ENCODE measurements at regions not wholly inside any gene's neighbourhood (a gene's known extent, or its start where the extent isn't known, plus 50 kb on each side); places are given as distances from the start of the nearest gene placed in this dataset.

GRCh38 chr2:22798386-22798785 is 586.6 kb upstream of the KLHL29 start:
- TF ChIP-seq ZNF785 (tag by site-specific recombination; IDR thresholded peaks at IDR 0.05) (no peak), ZEB2 (tag by site-specific recombination; IDR thresholded peaks at IDR 0.05) (no peak), SCRT1 (tag by site-specific recombination; IDR thresholded peaks at IDR 0.05; ENCODE audit: borderline replicate concordance) (no peak), HOXA7 (CRISPR knock-in tag; IDR thresholded peaks at IDR 0.05; ENCODE audit: borderline replicate concordance) (no peak), REPIN1 (tag by site-specific recombination; IDR thresholded peaks at IDR 0.05; ENCODE audit: low read depth) (no peak), ZNF623 (tag by site-specific recombination; IDR thresholded peaks at IDR 0.05) (no peak), ZNF266 (tag by site-specific recombination; IDR thresholded peaks at IDR 0.05; ENCODE audit: low read depth) (no peak)
- TF ChIP-seq, protein P1, sequence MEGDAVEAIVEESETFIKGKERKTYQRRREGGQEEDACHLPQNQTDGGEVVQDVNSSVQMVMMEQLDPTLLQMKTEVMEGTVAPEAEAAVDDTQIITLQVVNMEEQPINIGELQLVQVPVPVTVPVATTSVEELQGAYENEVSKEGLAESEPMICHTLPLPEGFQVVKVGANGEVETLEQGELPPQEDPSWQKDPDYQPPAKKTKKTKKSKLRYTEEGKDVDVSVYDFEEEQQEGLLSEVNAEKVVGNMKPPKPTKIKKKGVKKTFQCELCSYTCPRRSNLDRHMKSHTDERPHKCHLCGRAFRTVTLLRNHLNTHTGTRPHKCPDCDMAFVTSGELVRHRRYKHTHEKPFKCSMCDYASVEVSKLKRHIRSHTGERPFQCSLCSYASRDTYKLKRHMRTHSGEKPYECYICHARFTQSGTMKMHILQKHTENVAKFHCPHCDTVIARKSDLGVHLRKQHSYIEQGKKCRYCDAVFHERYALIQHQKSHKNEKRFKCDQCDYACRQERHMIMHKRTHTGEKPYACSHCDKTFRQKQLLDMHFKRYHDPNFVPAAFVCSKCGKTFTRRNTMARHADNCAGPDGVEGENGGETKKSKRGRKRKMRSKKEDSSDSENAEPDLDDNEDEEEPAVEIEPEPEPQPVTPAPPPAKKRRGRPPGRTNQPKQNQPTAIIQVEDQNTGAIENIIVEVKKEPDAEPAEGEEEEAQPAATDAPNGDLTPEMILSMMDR (tag by site-specific recombination; IDR thresholded peaks at IDR 0.05), result no peak

Data from HEK293 (cell line).